SK-N-SH (cell line): ENCODE measurements at regions not wholly inside any gene's neighbourhood (a gene's known extent, or its start where the extent isn't known, plus 50 kb on each side); places are given as distances from the start of the nearest gene placed in this dataset.
A peak's percentile ranks its signal among the peaks of the same experiment; 100 is the strongest.

Experiments
- CTCF ChIP-seq: fragments of 200-600 bp; sonication (generic); IDR thresholded peaks from 2 replicates; pipeline ENCODE4 v1.6.1; 2017; ENCODE audit warnings: antibody characterized with exemption, mild to moderate bottlenecking, moderate library complexity
- EP300 ChIP-seq, 2 experiments: IDR thresholded peaks; 2 replicates each; pipeline versions ENCODE4 v1.4.0 to v1.6.1; 2012; ENCODE audit warnings: borderline replicate concordance in 1 of 2, low read depth in 1 of 2, low read length in 1 of 2
- EZH2phosphoT487 ChIP-seq: fragments of 200-600 bp; sonication (generic); IDR thresholded peaks from 2 replicates; pipeline ENCODE4 v1.6.1; 2017; ENCODE audit warnings: low read depth, mixed run types, mild to moderate bottlenecking, antibody characterized with exemption, moderate library complexity, borderline replicate concordance
- MEF2A ChIP-seq: IDR thresholded peaks from 2 replicates; pipeline ENCODE4 v1.4.0; 2012; ENCODE audit warnings: low read depth, borderline replicate concordance
- PBX3 ChIP-seq: IDR thresholded peaks from 2 replicates; pipeline ENCODE4; 2012
- REST ChIP-seq: IDR thresholded peaks from 2 replicates; pipeline ENCODE4 v1.6.1; 2012; ENCODE audit warnings: mild to moderate bottlenecking, low read depth, low read length, moderate library complexity
- TCF12 ChIP-seq: IDR thresholded peaks from 2 replicates; pipeline ENCODE4 v1.4.0; 2012
- YY1 ChIP-seq: IDR thresholded peaks from 2 replicates; pipeline ENCODE4 v1.4.0; 2012; ENCODE audit warnings: low read depth, mild to moderate bottlenecking

GRCh38 chr18:28802546-28802945, 625.6 kb upstream of the CDH2 start:
- TF ChIP-seq CTCF (no peak), EZH2phosphoT487 (no peak), PBX3 (peak; percentile 52), MEF2A (no peak; the same call in 1 of the 2 replicates), YY1 (no peak), TCF12 (peak; percentile 81), REST (no peak), EP300 (IDR thresholded peaks at IDR 0.05; ENCODE audit: borderline replicate concordance in 1 of 2, low read depth in 1 of 2, low read length in 1 of 2) (peak; percentile 53 to 89; a peak in 2 of 4 replicates)
